ENCODE measurements at regions not wholly inside any gene's neighbourhood (a gene's known extent, or its start where the extent isn't known, plus 50 kb on each side); places are given as distances from the start of the nearest gene placed in this dataset.

DNA sequence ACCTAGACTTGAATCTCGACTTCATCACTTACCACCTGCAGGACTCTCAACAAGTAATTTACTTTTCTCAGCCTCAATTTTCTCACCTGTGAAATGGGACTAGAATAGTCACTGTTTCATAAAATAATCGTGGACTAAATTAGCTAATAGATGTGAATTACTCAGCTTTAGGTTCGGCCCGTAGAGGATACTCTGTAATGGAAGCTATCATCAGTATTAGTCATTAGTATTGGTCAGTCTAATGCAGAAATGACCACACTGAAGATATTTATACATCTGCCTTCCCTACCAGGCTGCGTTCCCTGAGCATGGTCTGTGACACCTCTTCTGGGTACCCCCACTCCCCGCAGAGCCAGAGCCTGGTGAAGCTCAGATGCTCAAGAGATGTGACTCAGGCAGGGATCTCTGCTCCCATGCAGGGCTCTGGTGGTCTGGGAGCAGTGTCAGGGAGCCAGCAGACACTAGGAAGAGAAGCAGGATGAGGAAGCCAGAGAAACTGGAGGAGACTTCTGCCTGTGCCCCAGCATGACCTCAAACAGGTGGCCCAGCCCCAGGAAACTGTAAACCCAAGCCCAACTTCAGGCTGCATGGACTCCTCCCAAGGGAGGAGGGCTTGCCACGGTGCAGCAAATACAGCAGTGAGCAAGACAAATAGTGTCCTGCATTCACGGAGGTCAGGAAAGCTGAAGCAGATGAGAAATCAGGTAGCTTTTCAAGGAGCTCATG is 88.0 kb upstream of the E2F8 start:
- TF ChIP-seq CTCF (IDR thresholded peaks at IDR 0.05; ENCODE audit: poor library complexity, severe bottlenecking) (no peak), POLR2AphosphoS5 (IDR thresholded peaks at IDR 0.05) (no peak), SMC3 (conservative IDR thresholded peaks at IDR 0.05; ENCODE audit: poor library complexity) (no peak), EP300 (conservative IDR thresholded peaks at IDR 0.05; ENCODE audit: poor library complexity, severe bottlenecking) (no peak), MXI1 (conservative IDR thresholded peaks at IDR 0.05; ENCODE audit: poor library complexity, severe bottlenecking) (no peak), RAD21 (conservative IDR thresholded peaks at IDR 0.05) (no peak), EZH2 (IDR thresholded peaks at IDR 0.05; ENCODE audit: borderline replicate concordance, insufficient read depth, low read length, poor library complexity, severe bottlenecking) (no peak), TAF1 (IDR thresholded peaks at IDR 0.05; ENCODE audit: low read depth) (no peak)
- TF ChIP-seq, protein P1, sequence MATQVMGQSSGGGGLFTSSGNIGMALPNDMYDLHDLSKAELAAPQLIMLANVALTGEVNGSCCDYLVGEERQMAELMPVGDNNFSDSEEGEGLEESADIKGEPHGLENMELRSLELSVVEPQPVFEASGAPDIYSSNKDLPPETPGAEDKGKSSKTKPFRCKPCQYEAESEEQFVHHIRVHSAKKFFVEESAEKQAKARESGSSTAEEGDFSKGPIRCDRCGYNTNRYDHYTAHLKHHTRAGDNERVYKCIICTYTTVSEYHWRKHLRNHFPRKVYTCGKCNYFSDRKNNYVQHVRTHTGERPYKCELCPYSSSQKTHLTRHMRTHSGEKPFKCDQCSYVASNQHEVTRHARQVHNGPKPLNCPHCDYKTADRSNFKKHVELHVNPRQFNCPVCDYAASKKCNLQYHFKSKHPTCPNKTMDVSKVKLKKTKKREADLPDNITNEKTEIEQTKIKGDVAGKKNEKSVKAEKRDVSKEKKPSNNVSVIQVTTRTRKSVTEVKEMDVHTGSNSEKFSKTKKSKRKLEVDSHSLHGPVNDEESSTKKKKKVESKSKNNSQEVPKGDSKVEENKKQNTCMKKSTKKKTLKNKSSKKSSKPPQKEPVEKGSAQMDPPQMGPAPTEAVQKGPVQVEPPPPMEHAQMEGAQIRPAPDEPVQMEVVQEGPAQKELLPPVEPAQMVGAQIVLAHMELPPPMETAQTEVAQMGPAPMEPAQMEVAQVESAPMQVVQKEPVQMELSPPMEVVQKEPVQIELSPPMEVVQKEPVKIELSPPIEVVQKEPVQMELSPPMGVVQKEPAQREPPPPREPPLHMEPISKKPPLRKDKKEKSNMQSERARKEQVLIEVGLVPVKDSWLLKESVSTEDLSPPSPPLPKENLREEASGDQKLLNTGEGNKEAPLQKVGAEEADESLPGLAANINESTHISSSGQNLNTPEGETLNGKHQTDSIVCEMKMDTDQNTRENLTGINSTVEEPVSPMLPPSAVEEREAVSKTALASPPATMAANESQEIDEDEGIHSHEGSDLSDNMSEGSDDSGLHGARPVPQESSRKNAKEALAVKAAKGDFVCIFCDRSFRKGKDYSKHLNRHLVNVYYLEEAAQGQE (IDR thresholded peaks at IDR 0.05; ENCODE audit: borderline replicate concordance), result no peak

Measured in neural cell (in vitro differentiated cells).